Type B pancreatic cell (in vitro differentiated cells): ENCODE measurements at regions not wholly inside any gene's neighbourhood (a gene's known extent, or its start where the extent isn't known, plus 50 kb on each side); places are given as distances from the start of the nearest gene placed in this dataset.

ENCODE experiments used
- DNase-seq: peaks from one replicate; pipeline ENCODE4 v3.0.0; 2021; ENCODE audit warnings: mixed read lengths; ENCODE audit not compliant: unreplicated experiment; ENCODE audit errors: extremely low spot score
- H3K27ac Mint-ChIP-seq: 2 replicates; pipeline ENCODE4 v1.8.0; 2021; ENCODE audit warnings: mild to moderate bottlenecking, mixed read lengths
- H3K27me3 Mint-ChIP-seq: 2 replicates; pipeline ENCODE4 v1.8.0; 2021; ENCODE audit warnings: mixed read lengths
- H3K36me3 Mint-ChIP-seq: 2 replicates; pipeline ENCODE4 v1.8.0; 2021; ENCODE audit warnings: mixed read lengths
- H3K4me1 Mint-ChIP-seq: one replicate; pipeline ENCODE4 v1.8.0; 2021; ENCODE audit warnings: mixed read lengths; ENCODE audit not compliant: unreplicated experiment
- H3K4me3 Mint-ChIP-seq: 2 replicates; pipeline ENCODE4 v1.8.0; 2021; ENCODE audit warnings: mild to moderate bottlenecking, mixed read lengths
- H3K9me3 Mint-ChIP-seq: 2 replicates; pipeline ENCODE4 v1.8.0; 2021; ENCODE audit warnings: mixed read lengths
- CTCF ChIP-seq: fragments of 200-600 bp; sonication (generic); conservative IDR thresholded peaks from 2 replicates; pipeline ENCODE4 v1.5.0; 2021; ENCODE audit warnings: antibody characterized with exemption, mild to moderate bottlenecking

DNA sequence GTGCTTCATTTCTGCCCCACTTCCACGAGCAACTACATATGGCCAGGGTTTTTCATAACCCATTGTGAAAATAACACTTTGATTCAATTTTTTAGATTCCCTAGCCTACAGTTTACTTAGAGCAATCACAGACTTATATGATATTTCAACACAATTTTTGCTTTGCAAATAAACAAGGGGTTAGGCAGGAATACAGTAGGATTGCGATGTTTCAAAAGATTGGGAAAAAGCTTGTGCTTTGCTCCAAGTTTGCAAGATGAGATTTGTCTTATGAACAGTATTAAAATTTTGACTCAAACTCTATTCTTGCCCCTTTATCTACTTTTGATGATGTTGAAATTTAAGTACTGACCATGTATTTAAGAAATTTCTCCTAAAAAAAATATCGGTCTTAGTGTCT, 814.5 kb upstream of the PIK3C3 start:
- H3K27ac Mint-ChIP-seq = no peak overlapping the region
- H3K4me1 Mint-ChIP-seq = no peaks in the 10 kb centered on the region
- no peaks in the 10 kb centered on the region for H3K36me3 Mint-ChIP-seq
- TF ChIP-seq CTCF = no peak
- H3K27me3 Mint-ChIP-seq = no peaks in the 10 kb centered on the region
- H3K4me3 Mint-ChIP-seq = no peak overlapping the region
- H3K9me3 Mint-ChIP-seq = no peaks in the 10 kb centered on the region
- no peak for DNase-seq

GRCh38 chr18:41135146-41135545, 819.9 kb upstream of the PIK3C3 start:
- Mint-ChIP-seq H3K36me3 (no peaks in the 10 kb centered on the region), H3K4me3 (no peak overlapping the region), H3K27ac (no peak overlapping the region), H3K4me1 (peaks cover 4% of the 10 kb centered on the region), H3K9me3 (no peaks in the 10 kb centered on the region), H3K27me3 (no peaks in the 10 kb centered on the region)
- no peak for TF ChIP-seq CTCF
- no peak for DNase-seq

DNA sequence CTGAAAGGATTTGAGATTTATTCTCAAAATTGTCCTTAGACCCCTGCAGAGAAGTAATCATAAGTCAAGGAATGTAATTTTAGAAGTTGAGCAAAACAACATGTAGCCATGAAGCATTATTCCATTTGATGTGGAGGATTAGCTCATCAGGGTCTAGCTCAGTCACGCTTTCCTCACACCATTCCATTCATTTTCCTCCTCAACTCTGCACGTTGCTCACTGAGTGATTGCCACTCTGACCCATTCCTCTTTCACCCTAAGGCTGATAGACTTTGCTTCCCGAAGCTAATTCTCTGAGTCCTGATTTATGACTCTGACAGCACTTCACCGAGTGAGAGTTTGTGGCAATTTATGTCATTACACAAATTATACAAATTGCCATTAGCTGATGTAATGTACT, 820.6 kb upstream of the PIK3C3 start:
- DNase-seq = no peak
- Mint-ChIP-seq H3K9me3 (no peaks in the 10 kb centered on the region), H3K27me3 (no peaks in the 10 kb centered on the region), H3K4me3 (no peak overlapping the region), H3K36me3 (no peaks in the 10 kb centered on the region), H3K4me1 (peaks cover 4% of the 10 kb centered on the region), H3K27ac (no peak overlapping the region)
- no peak for TF ChIP-seq CTCF

DNA sequence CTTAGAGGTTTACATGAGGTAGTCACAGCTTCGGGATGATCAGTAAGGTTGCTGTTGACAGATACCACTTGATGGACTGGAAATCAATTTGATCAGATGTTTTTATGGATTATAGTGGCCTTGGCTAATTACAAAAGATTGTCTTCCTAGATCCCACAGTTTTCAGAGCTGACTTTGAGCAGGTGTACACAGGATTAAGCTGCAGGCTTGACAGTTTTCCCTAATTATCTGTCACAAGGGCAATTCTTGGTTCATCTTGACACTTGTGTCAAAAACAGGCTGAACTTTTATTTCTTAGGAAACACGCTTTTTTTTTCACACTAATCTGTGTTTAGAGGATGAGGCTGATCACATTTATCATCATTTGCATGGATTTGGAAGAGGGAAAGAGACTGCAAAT, 824.0 kb upstream of the PIK3C3 start:
- Mint-ChIP-seq H3K36me3 (no peaks in the 10 kb centered on the region), H3K4me1 (peaks cover 4% of the 10 kb centered on the region), H3K27ac (no peak overlapping the region), H3K9me3 (no peaks in the 10 kb centered on the region), H3K4me3 (no peak overlapping the region), H3K27me3 (no peaks in the 10 kb centered on the region)
- DNase-seq = no peak
- TF ChIP-seq CTCF = no peak

DNA sequence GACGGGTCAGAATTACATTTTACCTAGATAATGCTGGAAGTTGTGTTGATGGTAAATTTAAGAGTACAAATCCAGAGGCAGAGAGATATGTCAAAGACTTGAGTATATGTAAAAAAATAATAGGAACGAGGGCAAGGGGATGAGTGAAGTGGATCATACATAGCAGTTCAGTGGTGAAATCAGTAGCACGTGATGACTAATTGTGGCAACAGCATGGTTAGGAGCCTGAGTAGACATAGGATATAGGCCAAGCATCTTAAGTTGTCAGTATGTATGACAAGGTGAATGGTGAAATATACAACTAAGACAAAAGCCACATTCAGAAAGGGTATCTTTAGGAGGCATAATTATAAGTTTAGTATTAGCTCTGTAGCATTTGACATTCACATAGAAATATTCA, 826.5 kb upstream of the PIK3C3 start:
- no peak for DNase-seq

More for the DNA sequence above, 826.5 kb upstream of the PIK3C3 start:
- no peaks in the 10 kb centered on the region for H3K36me3 Mint-ChIP-seq
- no peak for TF ChIP-seq CTCF
- H3K4me1 Mint-ChIP-seq = no peaks in the 10 kb centered on the region
- H3K27ac Mint-ChIP-seq = no peak overlapping the region
- H3K27me3 Mint-ChIP-seq = no peaks in the 10 kb centered on the region
- no peak overlapping the region for H3K4me3 Mint-ChIP-seq
- H3K9me3 Mint-ChIP-seq = no peaks in the 10 kb centered on the region
